Right lobe of liver (tissue), 6 donors: ENCODE measurements at regions not wholly inside any gene's neighbourhood (a gene's known extent, or its start where the extent isn't known, plus 50 kb on each side); places are given as distances from the start of the nearest gene placed in this dataset.

Source experiments
- ATAC-seq, 4 donors: fragments of 200-7000 bp; cut with Tn5 transposase; one replicate each; pipeline ENCODE4 v1.9.1; 2020; ENCODE audit warnings: mild to moderate bottlenecking in 4 of 4, moderate library complexity in 4 of 4
- DNase-seq, 3 donors: peaks; one replicate each; pipeline ENCODE4 v3.0.0-alpha.2; 2020
- H3K27ac ChIP-seq, 3 donors: fragments of 200-600 bp; one replicate each; pipeline ENCODE4 v1.8.0; 2022
- H3K27me3 ChIP-seq, 2 donors: fragments of 200-600 bp; one replicate each; pipeline ENCODE4 v1.8.0; 2022
- H3K36me3 ChIP-seq, 4 donors: fragments of 200-600 bp; sonication (generic) in 1 of 4; one replicate each; pipeline versions ENCODE4 v1.5.1 to v1.8.0; 2017 to 2022; ENCODE audit warnings: control low read depth in 1 of 4
- H3K4me1 ChIP-seq, 4 donors: fragments of 200-600 bp; sonication (generic) in 1 of 4; one replicate each; pipeline versions ENCODE4 v1.5.1 to v1.8.0; 2017 to 2022; ENCODE audit warnings: control low read depth in 1 of 4
- H3K4me3 ChIP-seq, 3 donors: fragments of 200-600 bp; one replicate each; pipeline ENCODE4 v1.8.0; 2022
- H3K9me3 ChIP-seq, 4 donors: fragments of 200-600 bp; sonication (generic) in 1 of 4; one replicate each; pipeline versions ENCODE4 v1.5.1 to v1.8.0; 2017 to 2022; ENCODE audit warnings: control low read depth in 1 of 4
- CTCF ChIP-seq, 4 donors: fragments of 200-600 bp in 3 of 4; fragments of 450-650 bp in 1 of 4; IDR thresholded peaks; one replicate each; pipeline versions ENCODE4 v1.5.1 to v1.8.0; 2016 to 2022; ENCODE audit warnings: antibody characterized with exemption in 4 of 4, mild to moderate bottlenecking in 2 of 4
- POLR2A ChIP-seq: fragments of 450-650 bp; IDR thresholded peaks from one replicate; pipeline ENCODE4 v1.6.1; 2017; ENCODE audit warnings: antibody characterized with exemption, mild to moderate bottlenecking
- WGBS: methylation state at CpG from one replicate; pipeline ENCODE4 v1.1.6; 2018; ENCODE audit warnings: low coverage, low lambda C conversion rate; ENCODE audit not compliant: insufficient coverage; ENCODE audit errors: missing lambda C conversion rate; 5-methylcytosine and 5-hydroxymethylcytosine counted together
- intact Hi-C, 2 donors: fragments of 100-400 bp; cut with DNase I; formaldehyde crosslinking; loops; one replicate each; pipeline versions ENCODE4 v1.11.2 to v1.14.1; 2022
- donor health status: DM: no; HTN: yes; CAD: no.
- donor health status: DM: no; HTN: no; CAD: no.
- donor health status: DM: no; HTN: no; CAD: no.
- donor health status: DM: no; HTN: yes; CAD: no.
- donor health status: DM: no; HTN: yes; CAD: no.

GRCh38 chr10:44806950-44807349 is 104.2 kb upstream of the TMEM72 start:
- DNase-seq (no peak), ATAC-seq (no peak)
- no peaks in the 10 kb centered on the region for H3K27me3 ChIP-seq
- intact Hi-C loops, result no loop called here
- 49% methylated on average over 3 of the region's 3 CpGs for WGBS
- H3K4me1 ChIP-seq, result no peaks in the 10 kb centered on the region
- H3K4me3 ChIP-seq, result no peak overlapping the region
- no peaks in the 10 kb centered on the region for H3K36me3 ChIP-seq
- TF ChIP-seq POLR2A (no peak), CTCF (IDR thresholded peaks at IDR 0.05) (no peak)
- no peaks in the 10 kb centered on the region for H3K9me3 ChIP-seq
- H3K27ac ChIP-seq, result no peak overlapping the region

- no peak overlapping the region for H3K27ac ChIP-seq
- intact Hi-C loops, result no loop called here
- H3K4me3 ChIP-seq, result no peak overlapping the region
- H3K27me3 ChIP-seq, result no peaks in the 10 kb centered on the region
- ATAC-seq, result no peak
- TF ChIP-seq CTCF (IDR thresholded peaks at IDR 0.05) (no peak), POLR2A (no peak)
- no peak for DNase-seq
- no peaks in the 10 kb centered on the region for H3K4me1 ChIP-seq
- H3K9me3 ChIP-seq, result no peaks in the 10 kb centered on the region
- no peaks in the 10 kb centered on the region for H3K36me3 ChIP-seq
Measured at GRCh38 chr10:44807451-44807850, 103.7 kb upstream of the TMEM72 start.

GRCh38 chr10:44809647-44810046 is 101.5 kb upstream of the TMEM72 start:
- intact Hi-C loops, result no loop called here
- peak in 1 of 4 donors; percentile 20 for ATAC-seq
- no peak overlapping the region for H3K4me3 ChIP-seq

GRCh38 chr10:44811072-44811471 is 100.1 kb upstream of the TMEM72 start:
- Histone ChIP-seq H3K36me3 (no peaks in the 10 kb centered on the region), H3K27ac (no peak overlapping the region), H3K27me3 (no peaks in the 10 kb centered on the region), H3K9me3 (no peaks in the 10 kb centered on the region), H3K4me1 (no peaks in the 10 kb centered on the region), H3K4me3 (no peak overlapping the region)
- DNase-seq (no peak), ATAC-seq (peak in 3 of 4 donors; percentile 33 to 55 (median 39))
- WGBS, result 26% methylated on average over 3 of the region's 3 CpGs
- TF ChIP-seq POLR2A, result no peak
- no peak for TF ChIP-seq CTCF (IDR thresholded peaks at IDR 0.05)
- intact Hi-C loops, result no loop called here

More at GRCh38 chr10:44809647-44810046, 101.5 kb upstream of the TMEM72 start:
- TF ChIP-seq CTCF (IDR thresholded peaks at IDR 0.05) (no peak), POLR2A (no peak)
- H3K4me1 ChIP-seq, result no peaks in the 10 kb centered on the region
- H3K9me3 ChIP-seq, result no peaks in the 10 kb centered on the region
- no peaks in the 10 kb centered on the region for H3K36me3 ChIP-seq
- no peak for DNase-seq
- H3K27me3 ChIP-seq, result no peaks in the 10 kb centered on the region
- no peak overlapping the region for H3K27ac ChIP-seq

GRCh38 chr10:44813201-44813600 is 97.9 kb upstream of the TMEM72 start:
- intact Hi-C loops, result no loop called here
- no peak for DNase-seq

More at GRCh38 chr10:44813201-44813600, 97.9 kb upstream of the TMEM72 start:
- TF ChIP-seq CTCF (IDR thresholded peaks at IDR 0.05) (no peak), POLR2A (no peak)
- Histone ChIP-seq H3K4me3 (no peak overlapping the region), H3K27ac (no peak overlapping the region), H3K36me3 (no peaks in the 10 kb centered on the region), H3K9me3 (no peaks in the 10 kb centered on the region), H3K4me1 (no peaks in the 10 kb centered on the region), H3K27me3 (no peaks in the 10 kb centered on the region)
- no peak for ATAC-seq
- WGBS, result 69% methylated on average over 3 of the region's 3 CpGs
